ENCODE measurements at regions not wholly inside any gene's neighbourhood (a gene's known extent, or its start where the extent isn't known, plus 50 kb on each side); places are given as distances from the start of the nearest gene placed in this dataset.

DNA sequence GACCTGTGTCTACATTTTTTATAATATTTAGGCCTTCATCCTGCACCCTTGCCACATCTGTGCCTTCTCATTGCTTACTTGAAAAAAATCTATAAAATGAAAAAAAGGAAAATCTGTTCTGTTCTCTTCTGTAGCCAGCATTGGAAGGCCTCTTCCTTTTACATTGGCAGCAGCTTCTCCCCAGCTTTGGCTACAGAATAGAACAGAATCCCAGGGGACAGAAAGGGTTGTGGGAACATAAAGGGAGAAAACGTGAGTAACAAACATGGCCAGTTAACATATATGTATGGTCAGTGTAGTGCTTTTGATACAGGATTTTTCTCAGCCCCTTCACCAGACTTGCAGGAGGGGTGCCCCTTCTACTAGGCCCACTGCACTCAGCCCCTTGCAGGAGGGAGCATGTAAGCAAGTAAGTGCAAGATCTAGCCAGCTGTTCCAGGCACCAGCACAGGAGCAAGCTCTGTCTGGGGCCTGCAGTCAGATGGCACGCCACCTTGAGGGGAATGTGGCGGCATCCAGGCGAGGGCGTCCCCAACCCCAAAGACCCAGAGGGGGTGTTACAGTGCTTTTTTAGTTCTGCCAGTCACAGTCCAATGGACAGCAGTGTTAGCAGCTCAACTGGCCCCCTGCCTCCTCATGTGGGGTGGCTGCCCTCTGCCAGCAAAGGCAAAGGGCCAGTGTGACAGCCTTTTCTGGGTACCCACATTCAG, 330.5 kb upstream of the ZNF462 start:
- DNase-seq (ENCODE audit: insufficient read length, low spot score) (no peak), FAIRE-seq (no peak)
- no peak for TF ChIP-seq POLR2A (IDR thresholded peaks at IDR 0.05; ENCODE audit: low read depth, low read length)

DNA sequence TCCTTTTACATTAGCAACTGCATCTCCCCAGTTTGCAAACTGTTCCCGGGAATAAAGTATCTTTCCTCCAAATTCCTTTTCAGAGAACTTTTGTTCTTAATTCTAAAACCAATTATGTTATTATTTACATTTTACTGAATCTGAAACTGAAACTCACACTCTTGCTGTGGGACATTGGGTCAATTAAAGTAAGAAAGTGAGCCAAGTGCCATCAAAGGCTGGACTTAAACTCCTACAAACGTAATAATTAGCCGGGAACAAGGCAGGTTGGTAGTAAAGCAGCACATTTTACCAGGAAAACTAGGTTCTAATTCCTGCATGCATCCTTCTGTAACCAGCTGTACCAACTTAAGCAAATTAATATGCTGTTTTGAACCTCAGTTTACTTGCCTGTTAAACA, 328.2 kb upstream of the ZNF462 start:
- no peak for DNase-seq (ENCODE audit: insufficient read length, low spot score)
- FAIRE-seq, result no peak
- TF ChIP-seq POLR2A (IDR thresholded peaks at IDR 0.05; ENCODE audit: low read depth, low read length), result no peak

GRCh38 chr9:106535439-106535838, 327.5 kb upstream of the ZNF462 start:
- DNase-seq (ENCODE audit: insufficient read length, low spot score) (no peak), FAIRE-seq (no peak)
- no peak for TF ChIP-seq POLR2A (IDR thresholded peaks at IDR 0.05; ENCODE audit: low read depth, low read length)

- DNase-seq (ENCODE audit: insufficient read length, low spot score) (no peak), FAIRE-seq (no peak)
- TF ChIP-seq POLR2A (IDR thresholded peaks at IDR 0.05; ENCODE audit: low read depth, low read length), result no peak
These were observed 304.8 kb upstream of the ZNF462 start for GRCh38 chr9:106557996-106558667.

DNA sequence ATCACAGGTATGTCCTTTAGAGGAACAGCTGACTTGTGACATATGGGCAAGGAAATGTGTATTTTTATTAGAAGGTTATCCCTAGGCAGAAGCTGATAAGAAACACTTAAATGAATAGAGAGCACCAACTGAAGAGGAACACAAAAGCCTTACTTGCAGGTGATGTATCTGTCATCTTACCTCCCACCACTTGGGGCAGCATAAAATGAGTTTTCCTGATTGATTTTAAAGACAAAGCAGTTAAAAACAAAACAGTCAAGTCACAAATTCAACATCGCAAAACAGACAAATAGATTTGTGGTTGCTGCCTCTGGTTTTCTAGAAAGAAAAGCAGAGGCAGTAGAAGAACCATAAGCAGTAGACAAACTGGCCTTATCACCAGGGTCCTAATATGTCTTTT, 302.4 kb upstream of the ZNF462 start:
- FAIRE-seq, result no peak
- DNase-seq (ENCODE audit: insufficient read length, low spot score), result no peak
- TF ChIP-seq POLR2A (IDR thresholded peaks at IDR 0.05; ENCODE audit: low read depth, low read length), result no peak

- no peak for DNase-seq (ENCODE audit: insufficient read length, low spot score)
- no peak for FAIRE-seq
- TF ChIP-seq POLR2A (IDR thresholded peaks at IDR 0.05; ENCODE audit: low read depth, low read length), result no peak
These were observed 287.1 kb upstream of the ZNF462 start for GRCh38 chr9:106575823-106576222.

DNA sequence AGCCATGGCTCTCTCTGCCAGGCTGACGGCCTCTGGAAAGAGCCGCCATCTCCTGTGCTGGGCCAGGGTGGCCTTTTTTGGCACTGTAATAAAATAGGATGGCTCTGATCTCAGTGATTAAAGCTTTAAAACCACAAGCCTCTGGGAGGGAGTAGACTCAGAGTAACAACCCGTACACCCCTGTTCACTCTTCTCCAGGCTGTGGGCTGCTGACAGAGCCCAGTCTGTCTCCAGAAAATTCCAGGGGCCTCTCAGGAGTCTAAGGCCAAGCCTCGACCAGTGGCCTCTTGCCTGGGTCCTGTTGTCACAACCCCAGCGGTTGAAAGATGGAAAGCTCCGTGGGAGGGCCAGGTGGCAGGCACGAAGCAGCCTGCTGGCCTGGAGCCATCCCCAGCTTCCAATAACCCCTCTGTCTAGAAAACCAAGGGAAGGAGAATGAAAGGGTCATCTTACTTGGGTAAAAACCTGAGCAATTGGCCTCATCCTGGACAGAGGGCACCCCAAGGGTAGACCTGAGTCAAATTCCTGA, 286.7 kb upstream of the ZNF462 start:
- DNase-seq (ENCODE audit: insufficient read length, low spot score) (no peak), FAIRE-seq (no peak)
- no peak for TF ChIP-seq POLR2A (IDR thresholded peaks at IDR 0.05; ENCODE audit: low read depth, low read length)

DNA sequence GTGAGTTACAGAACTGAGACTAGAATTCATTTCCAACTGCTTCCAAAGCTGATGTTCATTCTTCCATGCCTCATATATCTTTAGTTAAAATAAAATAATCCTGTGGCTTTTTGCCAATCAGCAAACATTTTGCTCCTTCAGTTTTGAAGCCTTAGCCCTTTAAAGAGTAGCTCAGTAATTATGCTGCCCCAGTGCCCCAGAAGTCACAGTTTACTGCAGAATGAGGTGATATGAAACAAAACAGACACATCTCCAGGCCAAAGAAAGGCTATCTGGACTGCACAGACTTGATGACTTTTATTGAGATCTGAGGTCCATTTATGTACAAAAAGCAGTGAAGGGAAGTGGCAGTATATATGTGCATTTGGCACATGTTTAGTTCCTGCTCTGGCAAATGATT, 285.8 kb upstream of the ZNF462 start:
- DNase-seq (ENCODE audit: insufficient read length, low spot score) (no peak), FAIRE-seq (no peak)
- no peak for TF ChIP-seq POLR2A (IDR thresholded peaks at IDR 0.05; ENCODE audit: low read depth, low read length)

- no peak for TF ChIP-seq POLR2A (IDR thresholded peaks at IDR 0.05; ENCODE audit: low read depth, low read length)
- DNase-seq (ENCODE audit: insufficient read length, low spot score) (no peak), FAIRE-seq (no peak)
These were observed 282.4 kb upstream of the ZNF462 start for GRCh38 chr9:106580546-106580945.

DNA sequence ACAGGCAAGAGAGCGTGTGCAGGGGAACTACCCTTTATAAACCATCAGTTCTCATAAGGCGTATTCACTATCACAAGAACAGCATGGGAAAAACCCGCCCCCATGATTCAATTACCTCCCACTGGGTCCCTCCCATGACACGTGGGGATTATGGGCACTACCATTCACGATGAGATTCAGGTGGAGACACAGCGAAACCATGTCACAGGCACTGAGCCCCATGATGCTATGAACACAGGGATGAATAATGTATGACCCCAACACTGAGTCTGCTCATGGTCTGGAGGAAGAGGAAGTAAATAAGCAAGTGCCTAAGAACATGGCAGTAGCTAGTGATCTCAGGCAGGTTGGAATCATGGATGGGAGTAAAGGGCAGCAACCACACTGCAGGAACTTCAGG, 281.0 kb upstream of the ZNF462 start:
- FAIRE-seq, result no peak
- no peak for DNase-seq (ENCODE audit: insufficient read length, low spot score)
- TF ChIP-seq POLR2A (IDR thresholded peaks at IDR 0.05; ENCODE audit: low read depth, low read length), result no peak

GRCh38 chr9:106583751-106584150, 279.2 kb upstream of the ZNF462 start:
- no peak for DNase-seq (ENCODE audit: insufficient read length, low spot score)
- FAIRE-seq, result no peak
- TF ChIP-seq POLR2A (IDR thresholded peaks at IDR 0.05; ENCODE audit: low read depth, low read length), result no peak

- DNase-seq (ENCODE audit: insufficient read length, low spot score), result no peak
- no peak for TF ChIP-seq POLR2A (IDR thresholded peaks at IDR 0.05; ENCODE audit: low read depth, low read length)
- FAIRE-seq, result no peak
These were observed 275.9 kb upstream of the ZNF462 start for GRCh38 chr9:106587042-106587441.

- FAIRE-seq (peak; percentile 70), DNase-seq (ENCODE audit: insufficient read length, low spot score) (peak; percentile 33)
These were observed 274.3 kb upstream of the ZNF462 start for GRCh38 chr9:106588626-106589025.

GRCh38 chr9:106590759-106591505, 272.0 kb upstream of the ZNF462 start:
- FAIRE-seq, result no peak
- DNase-seq (ENCODE audit: insufficient read length, low spot score), result no peak

More at GRCh38 chr9:106588626-106589025, 274.3 kb upstream of the ZNF462 start:
- no peak for TF ChIP-seq POLR2A (IDR thresholded peaks at IDR 0.05; ENCODE audit: low read depth, low read length)

More at GRCh38 chr9:106590759-106591505, 272.0 kb upstream of the ZNF462 start:
- no peak for TF ChIP-seq POLR2A (IDR thresholded peaks at IDR 0.05; ENCODE audit: low read depth, low read length)

Measured in H54 (cell line).